CD4-positive, alpha-beta T cell treated with Interleukin-17A for 4 hours (primary cell): ENCODE measurements at regions not wholly inside any gene's neighbourhood (a gene's known extent, or its start where the extent isn't known, plus 50 kb on each side); places are given as distances from the start of the nearest gene placed in this dataset.
"Not testable (repeated sequence)": the region's sequence is repeated elsewhere in the genome, so short reads cannot be mapped to it uniquely, and the experiment has no call there.

ENCODE experiments used
- DNase-seq: peaks from one replicate; pipeline ENCODE4 v3.0.0-alpha.2; 2020; ENCODE audit warnings: mixed read lengths

DNA sequence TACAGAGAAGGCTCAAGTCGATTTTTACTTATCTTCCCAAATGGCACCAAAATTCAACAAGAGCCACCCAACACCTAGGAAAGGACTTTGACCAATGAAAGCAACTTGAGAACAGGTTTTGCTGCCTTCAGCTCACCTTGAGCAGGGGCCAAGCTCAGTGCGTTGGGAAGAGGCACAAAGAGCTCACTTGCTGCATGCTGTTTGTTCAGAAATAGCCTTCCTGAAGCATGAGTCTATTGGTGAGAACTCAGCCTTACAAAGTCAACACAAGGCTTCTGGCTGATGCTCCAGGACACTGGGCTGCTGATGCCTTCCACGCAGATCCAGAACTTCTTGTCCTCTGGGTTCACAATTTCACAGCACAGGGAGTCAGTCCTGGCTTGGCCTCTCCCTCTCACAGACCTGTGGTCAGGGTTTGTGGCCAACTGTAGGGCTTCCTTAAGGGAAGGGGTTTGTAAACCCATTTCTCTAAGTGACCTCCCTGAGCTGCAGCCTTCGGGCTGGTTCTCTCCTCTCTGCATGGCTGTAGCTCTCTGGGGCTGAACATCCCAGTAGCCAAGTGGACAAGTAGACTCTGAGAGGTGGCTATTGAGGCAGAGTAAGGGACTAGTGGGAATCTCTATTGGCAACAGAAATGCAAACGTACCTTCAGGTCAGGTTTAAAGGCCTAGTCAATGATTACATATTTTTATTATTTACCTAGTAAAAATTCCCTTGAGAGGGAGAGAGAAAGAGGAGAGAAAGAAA lies 124.7 kb upstream of the GATA6 start:
- no peak for DNase-seq

DNA sequence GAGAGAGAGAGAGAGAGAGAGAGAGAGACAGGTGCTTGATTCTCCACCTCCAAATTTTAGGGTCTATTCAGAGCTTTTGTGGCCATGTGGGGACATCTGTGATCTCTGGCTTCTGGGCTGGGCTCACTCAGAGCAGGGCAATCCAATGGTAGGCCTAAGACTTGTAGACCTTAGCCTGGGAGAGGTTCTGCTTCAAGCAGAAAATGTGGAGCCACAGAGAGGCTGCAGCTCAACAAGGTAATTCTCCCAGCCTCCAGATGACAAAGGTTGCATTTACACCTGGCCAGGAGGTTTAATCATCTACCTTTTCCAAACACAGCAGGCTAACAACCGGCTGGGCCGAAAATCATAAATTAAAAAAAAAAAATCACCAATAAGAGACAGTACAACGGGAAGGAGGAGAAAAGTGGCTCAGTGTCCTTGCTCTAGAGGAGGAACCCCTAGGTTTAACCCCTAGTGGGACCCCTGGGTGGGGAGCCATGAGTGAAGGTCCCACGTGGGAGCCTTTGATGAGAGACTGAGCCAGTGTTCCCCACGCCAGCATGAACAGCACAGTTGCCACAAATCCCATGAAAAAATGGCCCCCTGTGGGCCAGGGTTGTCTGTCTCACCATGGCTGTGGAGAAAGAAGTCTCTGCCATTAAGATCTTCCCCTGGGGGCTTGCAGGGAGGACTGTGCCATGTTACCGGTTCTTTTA lies 124.0 kb upstream of the GATA6 start:
- DNase-seq: no peak

DNA sequence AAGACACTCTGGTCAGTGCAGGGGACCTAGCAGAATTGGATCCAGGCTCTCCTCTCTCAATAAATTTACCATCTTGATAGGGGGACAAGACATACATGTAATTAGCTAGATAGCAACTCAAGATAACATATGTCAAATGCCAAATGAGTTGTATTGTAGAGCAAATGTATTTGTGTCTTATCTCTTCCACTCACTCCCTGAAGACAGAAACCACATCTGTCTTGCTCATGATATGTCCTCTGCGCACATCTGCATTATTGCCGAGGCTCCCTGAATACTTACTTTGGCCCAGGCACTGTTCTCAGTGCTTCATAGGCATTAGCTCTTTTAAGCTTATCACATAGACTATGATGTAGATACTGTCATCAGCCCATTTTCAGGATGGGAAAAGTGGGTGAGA lies 122.9 kb upstream of the GATA6 start:
- DNase-seq: no peak

DNA sequence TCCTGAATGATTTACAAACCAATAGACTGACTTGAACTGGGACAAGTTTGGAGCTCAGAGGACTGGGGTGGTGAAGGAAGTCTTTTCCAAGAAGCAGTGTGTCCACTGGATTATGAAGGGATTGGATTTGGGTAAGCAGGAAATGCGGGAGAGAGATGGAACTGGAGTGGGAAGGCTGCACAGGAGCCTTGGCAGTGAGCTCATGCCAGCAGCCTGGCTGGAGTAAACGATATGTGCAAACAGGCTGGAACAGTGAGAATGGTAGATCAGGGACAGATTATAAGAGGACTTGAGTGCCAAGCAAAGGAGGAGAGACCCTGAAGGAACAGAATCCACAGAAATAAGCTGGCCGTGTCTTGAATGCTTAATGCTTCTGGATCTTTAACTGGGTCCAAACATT lies 121.9 kb upstream of the GATA6 start:
- DNase-seq: no peak

DNA sequence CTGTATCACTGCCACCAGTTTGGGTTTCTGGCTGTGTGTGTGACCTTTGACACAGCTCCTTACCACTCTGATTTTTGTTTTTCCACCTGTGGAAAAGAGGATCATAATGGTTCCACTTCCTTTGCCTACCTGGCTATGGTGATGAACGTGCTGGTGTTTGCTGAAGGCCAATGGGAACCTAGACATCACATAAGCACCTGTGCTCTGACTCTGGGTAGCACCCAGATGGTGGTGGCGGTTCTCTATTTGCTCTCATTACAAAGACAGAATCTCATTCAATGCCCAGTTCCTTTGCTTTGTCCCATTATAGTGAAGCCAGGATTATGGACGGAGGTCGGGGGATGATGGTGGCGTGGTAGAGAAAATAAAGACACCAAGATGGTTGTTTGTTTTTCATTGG lies 121.2 kb upstream of the GATA6 start:
- no peak for DNase-seq

DNA sequence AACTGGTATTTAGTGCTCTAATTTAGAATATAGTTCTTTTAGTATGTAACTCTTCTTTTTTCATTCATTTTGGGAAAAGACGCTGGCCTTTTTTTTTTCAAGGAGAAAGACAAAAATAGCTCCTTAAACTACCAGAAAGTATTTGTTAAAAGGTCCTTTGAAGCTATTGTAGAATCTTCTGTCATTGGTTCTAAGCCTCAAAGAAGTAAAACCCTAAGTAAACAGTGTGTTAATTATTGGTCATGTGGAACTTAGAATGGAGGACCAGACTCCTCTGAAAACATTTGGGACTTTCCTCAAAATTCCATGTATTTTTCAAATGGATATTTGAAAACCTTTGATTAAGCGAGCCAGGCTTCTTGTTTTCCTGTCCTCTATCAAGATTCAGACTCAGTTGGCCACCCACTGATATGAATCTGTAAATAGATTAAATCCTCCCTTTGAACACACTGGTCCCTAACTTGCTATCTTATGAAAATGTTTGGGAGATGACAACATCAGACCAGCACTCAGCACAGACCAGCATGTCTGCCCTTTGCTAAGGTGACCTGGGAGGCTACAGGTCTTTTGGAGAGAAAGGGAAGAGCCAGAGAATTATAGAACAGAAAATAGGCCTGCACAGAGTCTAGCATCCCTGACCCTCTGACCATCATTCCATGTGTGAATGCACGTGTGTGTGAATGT lies 120.3 kb upstream of the GATA6 start:
- DNase-seq: no peak

DNA sequence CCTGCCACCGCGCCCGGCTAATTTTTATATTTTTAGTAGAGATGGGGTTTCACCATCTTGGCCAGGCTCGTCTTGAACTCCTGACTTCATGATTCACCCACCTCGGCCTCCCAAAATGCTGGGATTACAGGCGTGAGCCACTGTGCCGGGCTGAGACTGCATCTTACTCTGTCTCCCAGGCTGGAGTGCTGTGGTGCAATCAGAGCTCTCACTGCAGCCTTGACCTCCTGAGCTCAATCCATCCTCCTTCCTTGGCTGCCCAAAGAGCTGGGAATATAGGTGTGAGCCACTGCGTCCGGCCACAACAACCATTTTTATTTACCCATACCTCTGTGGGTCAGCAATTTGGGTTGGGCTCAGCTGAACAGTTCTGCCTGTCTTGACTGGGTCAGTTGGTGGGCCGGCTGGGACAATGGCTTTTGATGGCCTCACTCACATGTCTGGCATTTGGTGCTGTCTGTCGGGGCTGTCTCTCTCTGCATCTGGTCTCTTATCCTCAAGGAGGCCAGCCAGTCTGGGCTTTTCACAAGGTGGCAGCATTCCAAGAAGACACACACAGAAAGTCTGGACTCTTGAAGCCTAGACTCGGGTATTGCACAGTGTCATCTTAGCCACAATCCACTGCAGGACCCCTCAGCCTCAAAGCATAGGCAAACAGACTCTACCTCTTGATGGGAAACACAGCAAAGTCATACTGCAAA lies 116.8 kb upstream of the GATA6 start:
- no peak for DNase-seq

DNA sequence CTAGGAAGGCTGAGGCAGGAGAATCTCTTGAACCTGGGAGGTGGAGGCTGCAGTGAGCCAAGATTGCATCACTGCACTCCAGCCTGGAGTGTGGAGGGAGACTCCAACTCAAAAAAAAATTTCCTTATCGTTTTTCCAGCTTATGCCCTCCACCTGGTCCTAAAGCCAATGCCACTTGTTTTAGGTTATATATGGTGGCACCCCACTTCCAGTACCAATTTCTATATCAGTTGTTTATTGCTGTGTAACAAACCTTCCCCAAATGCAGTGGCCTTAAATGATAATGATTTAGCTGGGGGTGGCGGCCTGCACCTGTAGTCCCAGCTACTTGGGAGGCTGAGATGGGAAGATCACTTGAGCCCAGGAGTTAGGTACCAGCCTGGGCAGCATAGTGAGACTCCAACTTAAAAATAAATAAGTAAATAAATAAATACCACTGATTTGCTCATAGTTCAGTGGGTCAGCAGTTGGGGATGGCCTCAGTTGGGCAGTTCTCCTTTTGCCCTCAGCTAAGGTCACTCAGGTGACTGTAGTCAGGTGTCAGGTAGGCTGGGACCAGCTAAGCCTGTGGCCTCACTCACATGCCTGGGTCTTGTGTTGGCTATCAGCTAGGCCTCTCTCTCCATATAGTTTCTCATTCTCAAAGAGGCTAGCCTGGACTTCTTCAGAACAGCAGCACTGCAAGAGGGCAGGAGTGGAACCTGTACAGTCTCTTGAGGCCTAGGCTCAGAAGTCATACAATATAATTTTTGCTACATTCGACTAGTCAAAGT lies 113.7 kb upstream of the GATA6 start:
- no peak for DNase-seq

DNA sequence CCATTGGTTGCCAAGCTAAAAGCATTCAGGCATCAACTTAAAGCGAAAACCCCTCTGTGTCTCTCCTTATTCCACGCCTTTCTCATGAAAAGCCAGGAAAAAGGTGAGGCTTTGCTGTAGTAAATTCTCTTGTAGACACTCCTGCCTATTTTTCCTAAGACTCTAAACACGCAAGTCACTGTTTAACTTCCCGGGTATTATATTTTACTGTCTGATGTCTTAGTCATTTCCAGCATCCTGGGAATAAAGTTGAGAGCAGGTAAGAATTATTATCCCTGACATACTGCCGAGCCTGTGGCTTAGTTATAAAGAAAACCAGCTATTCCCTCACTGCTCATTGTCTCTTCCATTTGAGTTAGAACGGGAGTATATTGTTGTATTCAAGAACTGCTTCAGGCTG lies 112.4 kb upstream of the GATA6 start:
- no peak for DNase-seq

DNA sequence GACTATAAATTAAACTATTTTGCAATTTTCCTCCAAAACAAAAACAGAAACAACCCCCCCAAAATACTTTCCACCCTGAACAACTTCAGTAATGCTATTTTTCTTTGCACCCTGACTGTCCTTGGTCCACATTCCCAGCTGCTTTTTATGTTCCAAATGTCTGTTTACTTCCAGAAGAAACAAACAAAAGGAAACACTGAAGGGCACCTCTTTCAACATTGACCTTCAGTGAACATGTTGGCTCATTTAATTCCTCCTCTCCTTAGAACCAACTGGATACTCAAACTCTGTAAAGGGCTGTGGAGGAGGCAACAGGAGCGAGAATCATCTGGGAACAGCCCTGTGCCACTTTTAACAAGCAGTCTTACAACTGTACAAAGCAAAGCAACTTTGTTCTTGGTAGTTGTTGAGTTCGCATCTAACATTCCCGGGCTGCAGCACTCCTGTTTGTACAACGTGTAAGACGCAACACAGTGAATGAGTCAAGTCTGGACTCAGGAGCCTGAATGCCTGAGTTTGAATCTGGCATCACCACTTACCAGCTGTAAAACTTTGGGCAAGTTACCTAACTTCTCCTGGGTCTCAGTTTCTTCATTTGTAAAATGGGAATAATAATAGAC lies 111.4 kb upstream of the GATA6 start:
- DNase-seq: no peak

DNA sequence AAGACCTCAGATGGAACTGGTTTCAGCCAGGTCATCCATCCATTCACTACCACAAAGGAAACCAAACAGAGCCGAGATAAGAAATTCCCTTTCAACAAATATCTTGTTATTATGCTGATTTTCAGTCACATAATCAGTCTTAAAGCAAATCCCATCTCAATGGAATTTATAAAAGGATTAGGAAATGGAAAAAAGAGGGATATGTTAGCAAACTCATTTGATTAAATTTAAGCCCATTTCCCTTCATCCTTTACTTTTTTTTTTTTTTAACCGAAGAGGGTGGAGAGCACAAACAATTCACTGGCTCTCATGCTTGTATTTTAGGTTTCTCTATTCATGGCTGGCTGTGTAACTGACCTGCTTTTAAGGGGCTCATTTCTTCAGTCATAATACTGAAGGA lies 109.0 kb upstream of the GATA6 start:
- DNase-seq: no peak

DNA sequence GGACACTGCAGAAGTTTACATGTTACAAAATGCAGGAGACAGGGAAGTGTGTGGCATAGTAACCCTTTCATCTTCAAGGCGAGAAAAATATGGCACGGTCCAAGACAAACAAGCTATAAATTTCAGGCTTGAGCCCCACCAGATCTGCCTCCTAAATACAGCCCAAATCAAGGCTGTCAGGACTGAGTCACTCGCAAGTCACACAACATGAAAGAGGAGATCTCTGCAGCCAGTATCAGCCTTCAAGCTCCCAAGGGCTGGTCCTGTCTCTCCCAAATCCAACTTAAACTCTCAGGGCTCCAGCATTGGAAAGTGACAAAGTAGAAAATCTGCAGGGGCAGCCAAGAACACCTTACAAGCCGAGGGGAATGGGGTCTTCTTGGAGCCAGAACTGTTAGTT lies 106.3 kb upstream of the GATA6 start:
- no peak for DNase-seq

DNA sequence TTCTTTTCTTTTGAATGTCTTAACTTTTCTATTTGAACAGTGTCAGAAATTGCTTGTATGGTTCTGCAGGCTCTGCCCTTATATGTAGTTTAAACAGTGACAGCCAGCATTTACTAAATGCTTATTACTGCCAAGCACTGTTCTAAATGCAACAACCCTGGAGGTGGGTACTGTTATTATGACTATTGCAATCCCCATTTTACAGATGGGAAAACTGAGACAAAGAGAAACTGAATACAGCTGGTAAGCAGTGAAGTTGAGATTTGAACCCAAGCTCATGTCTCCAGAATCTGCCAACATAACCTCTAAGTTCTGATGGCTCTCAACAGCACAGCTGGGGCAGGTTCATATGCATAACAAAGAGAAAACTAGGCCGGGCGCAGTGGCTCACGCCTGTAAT lies 105.7 kb upstream of the GATA6 start:
- no peak for DNase-seq

DNA sequence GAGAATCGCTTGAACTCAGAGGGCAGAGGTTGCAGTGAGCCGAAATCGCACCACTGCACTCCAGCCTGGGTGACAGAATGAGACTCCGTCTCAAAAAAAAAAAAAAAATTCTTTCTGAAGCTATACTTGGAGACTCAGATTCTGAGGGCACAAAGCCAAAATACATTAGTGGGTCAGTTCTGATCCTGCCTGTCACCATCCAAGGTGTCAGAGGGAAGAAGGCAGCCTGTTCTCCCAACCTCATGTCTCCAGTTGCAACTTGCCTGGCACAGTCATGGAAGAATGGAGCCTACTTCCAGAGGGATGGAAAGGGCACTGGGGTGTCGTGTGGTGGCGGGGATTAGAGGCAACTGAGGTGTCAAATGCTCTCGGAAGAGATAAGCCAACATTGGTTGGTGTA lies 104.8 kb upstream of the GATA6 start:
- DNase-seq: no peak

DNA sequence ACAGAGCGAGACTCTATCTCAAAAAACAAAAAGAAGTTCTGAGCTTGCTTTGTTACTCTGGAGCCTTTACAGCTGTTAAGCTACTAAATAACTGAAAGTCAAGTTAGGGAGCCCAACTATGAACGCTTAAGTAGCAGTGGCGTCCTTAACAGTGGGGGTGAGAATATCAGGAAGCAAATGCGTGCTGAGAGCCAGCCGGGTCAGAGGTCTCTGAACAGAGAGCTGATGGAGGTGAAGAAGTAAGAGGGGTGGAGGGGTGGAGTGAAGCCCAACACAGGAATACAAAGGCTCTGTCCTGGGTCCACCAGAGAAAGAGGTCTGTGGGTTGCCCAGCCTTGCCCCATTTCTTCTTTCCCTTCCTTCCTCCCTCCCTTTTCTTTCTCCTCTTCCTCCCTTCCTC lies 104.1 kb upstream of the GATA6 start:
- DNase-seq: no peak

DNA sequence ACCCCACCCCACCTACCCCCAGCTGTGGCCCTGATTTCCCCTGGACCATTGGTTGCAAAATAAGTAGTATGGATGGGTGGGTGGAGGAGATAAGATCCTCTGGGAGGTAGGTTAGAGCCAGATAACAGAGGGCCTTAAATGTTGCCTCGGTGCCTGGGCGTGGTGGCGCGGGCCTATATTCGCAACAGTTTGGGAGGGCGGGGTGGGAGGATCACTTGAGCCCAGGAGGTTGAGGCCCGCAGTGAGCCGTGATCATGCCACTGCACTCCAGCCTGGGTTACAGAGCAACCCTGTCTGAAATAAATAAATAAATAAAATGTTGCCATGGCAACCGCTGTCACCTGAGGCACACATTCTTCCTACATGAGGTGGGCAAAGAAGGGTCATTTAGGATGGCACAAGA lies 103.3 kb upstream of the GATA6 start:
- DNase-seq: no peak

DNA sequence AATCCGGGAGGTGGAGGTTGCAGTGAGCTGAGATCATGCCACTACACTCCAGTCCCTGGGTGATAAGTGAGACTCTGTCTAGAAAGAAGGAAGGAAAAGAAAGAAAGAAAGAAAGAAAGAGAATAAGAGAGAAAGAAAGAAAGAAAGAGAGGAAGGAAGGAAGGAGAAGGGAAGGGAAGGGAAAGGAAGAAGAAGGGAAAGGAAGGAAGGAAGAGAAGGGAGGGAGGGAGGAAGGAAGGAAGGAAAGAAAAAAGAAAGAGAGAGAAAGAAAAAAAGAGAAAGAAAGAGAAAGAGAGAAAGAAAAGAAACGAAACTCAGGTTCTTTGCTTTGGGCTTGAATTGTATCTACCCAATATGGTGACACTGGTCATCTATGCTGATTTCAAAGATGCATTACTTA lies 102.3 kb upstream of the GATA6 start:
- DNase-seq: no peak

DNA sequence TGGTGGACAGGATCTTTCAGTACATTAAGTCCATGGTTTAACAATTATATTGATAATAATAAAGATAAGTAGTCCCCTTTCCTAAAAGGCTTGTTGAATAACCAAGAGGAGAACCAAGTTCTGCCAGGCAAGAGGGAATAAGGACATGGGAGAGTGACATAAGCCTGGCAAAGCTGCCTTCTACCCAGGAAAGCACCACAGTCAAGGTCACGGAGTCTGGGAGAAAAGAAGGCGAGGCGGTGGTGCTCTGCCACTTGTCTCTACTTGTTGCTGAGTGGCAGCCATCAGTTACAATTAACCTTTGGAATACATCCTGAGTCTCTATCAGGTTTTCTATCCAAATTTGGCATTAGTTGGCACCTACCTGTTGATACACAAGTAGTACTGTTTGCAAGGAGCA lies 101.7 kb upstream of the GATA6 start:
- no peak for DNase-seq

DNA sequence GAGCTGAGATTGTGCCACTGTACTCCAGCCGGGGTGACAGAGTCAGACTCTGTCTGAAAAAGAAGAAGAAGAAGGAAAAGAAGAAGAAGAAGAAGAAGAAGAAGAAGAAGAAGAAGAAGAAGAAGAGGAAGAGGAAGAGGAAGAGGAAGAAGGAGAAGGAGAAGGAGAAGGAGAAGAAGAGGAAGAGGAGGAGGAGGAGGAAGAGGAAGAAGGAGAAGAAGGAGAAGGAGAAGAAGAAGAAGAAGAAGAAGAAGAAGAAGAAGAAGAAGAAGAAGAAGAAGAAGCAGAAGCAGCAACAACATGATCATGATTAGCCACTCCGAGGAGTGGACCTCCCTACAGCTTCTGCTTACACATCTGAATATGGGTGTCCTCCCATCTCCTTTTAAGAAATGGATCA lies 100.6 kb upstream of the GATA6 start:
- not testable (repeated sequence) for DNase-seq

DNA sequence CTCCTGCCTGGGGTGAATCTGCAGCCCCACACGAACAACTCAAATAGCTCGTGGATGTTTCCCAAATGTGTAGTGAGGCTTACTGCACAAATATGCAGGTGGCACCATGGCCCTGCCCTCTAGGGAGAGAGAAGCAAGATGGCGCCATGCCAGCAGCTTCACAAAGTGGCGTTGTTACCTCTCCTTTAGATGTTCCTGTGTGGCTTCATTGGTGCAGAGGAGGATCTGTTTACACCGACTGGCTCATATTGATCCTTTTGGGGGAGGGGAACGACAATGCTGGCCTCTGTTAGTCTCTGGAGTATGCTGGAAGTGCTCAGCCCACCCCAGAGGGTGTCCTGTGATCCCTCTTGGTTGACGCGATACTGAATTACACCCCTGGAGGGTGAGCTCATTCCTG lies 99.5 kb upstream of the GATA6 start:
- no peak for DNase-seq

DNA sequence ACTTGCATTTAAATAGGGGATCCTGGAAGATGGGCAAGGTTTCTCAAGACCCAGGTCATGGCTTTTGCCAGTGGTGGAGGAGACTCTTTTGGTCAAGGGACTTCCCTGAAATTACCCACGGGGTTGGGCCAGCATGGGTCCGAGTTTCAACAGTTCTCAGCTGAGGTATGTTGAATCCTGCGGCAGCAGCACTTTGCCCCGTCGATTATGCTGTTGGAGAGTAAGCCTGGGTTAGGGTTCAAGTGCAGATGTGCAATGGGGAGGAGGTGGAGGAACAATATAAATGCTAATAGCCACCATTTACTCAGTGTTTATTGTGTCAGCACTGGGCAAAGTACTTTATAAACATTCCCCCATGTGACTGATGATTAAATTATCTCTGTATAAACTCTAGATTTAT lies 96.0 kb upstream of the GATA6 start:
- no peak for DNase-seq
